Spleen (tissue), 7 donors: ENCODE measurements at regions not wholly inside any gene's neighbourhood (a gene's known extent, or its start where the extent isn't known, plus 50 kb on each side); places are given as distances from the start of the nearest gene placed in this dataset.

Experiments used
- POLR2A ChIP-seq, 3 donors: fragments of 450-650 bp; IDR thresholded peaks; one replicate each; pipeline ENCODE4 v1.5.1; 2017; ENCODE audit warnings: antibody characterized with exemption in 3 of 3, mild to moderate bottlenecking in 1 of 3
- TF ChIP-seq, protein P1 (sequence below), 11 experiments: fragments of 200-600 bp in 7 of 11; fragments of 450-650 bp in 4 of 11; sonication (generic) in 4 of 11; IDR thresholded peaks in 8 of 11; conservative IDR thresholded peaks in 3 of 11; 1 replicate in 7 of 11; 2 replicates in 4 of 11; pipeline versions ENCODE4 v1.4.0 to v1.8.0; 2016 to 2021; ENCODE audit warnings: antibody characterized with exemption in 11 of 11, inconsistent platforms in 4 of 11, mild to moderate bottlenecking in 1 of 11
- donor health status: DM: no; HTN: no; CAD: no; lungs with moderate emphysema.
- donor health status: DM: no; HTN: no; CAD: no.
- donor health status: DM: no; HTN: no; CAD: no.

DNA sequence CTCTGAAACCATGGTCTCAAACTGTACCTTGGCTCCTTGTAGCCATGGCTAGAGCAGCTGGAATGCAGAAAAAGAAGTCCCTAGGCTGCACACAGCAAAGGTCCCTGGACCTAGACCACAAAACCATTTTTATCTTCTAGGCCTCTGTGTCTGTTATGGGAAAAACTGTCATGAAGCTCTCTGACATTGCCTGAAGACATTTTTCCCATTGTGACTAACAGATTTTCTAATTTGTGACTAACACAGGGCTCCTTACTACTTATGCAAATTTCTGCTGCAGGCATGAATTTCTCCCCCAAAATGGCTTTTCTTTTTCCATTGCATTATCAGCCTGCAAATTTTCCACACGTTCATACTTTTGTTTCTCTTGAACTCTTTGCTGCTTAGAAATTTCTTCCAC is 470.4 kb downstream of the KDM5D start:
- TF ChIP-seq, protein P1, sequence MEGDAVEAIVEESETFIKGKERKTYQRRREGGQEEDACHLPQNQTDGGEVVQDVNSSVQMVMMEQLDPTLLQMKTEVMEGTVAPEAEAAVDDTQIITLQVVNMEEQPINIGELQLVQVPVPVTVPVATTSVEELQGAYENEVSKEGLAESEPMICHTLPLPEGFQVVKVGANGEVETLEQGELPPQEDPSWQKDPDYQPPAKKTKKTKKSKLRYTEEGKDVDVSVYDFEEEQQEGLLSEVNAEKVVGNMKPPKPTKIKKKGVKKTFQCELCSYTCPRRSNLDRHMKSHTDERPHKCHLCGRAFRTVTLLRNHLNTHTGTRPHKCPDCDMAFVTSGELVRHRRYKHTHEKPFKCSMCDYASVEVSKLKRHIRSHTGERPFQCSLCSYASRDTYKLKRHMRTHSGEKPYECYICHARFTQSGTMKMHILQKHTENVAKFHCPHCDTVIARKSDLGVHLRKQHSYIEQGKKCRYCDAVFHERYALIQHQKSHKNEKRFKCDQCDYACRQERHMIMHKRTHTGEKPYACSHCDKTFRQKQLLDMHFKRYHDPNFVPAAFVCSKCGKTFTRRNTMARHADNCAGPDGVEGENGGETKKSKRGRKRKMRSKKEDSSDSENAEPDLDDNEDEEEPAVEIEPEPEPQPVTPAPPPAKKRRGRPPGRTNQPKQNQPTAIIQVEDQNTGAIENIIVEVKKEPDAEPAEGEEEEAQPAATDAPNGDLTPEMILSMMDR (IDR thresholded peaks at IDR 0.05 in 8 of 11, conservative IDR thresholded peaks at IDR 0.05 in 3 of 11), result no peak
- no peak for TF ChIP-seq POLR2A (IDR thresholded peaks at IDR 0.05)
